ENCODE measurements at regions not wholly inside any gene's neighbourhood (a gene's known extent, or its start where the extent isn't known, plus 50 kb on each side); places are given as distances from the start of the nearest gene placed in this dataset.
"Not testable (repeated sequence)": the region's sequence is repeated elsewhere in the genome, so short reads cannot be mapped to it uniquely, and the experiment has no call there.

GRCh38 chr2:236835307-236836024 is 250.2 kb upstream of the COPS8 start:
- DNase-seq, result no peak

GRCh38 chr2:236836028-236836427 is 249.7 kb upstream of the COPS8 start:
- DNase-seq, result not testable (repeated sequence)

GRCh38 chr2:236840215-236840614 is 245.5 kb upstream of the COPS8 start:
- DNase-seq, result no peak

- no peak for DNase-seq
These were observed 244.8 kb upstream of the COPS8 start for GRCh38 chr2:236840857-236841256.

- no peak for DNase-seq
These were observed 244.3 kb upstream of the COPS8 start for GRCh38 chr2:236841389-236841788.

- DNase-seq, result no peak
These were observed 242.3 kb upstream of the COPS8 start for GRCh38 chr2:236843161-236843968.

GRCh38 chr2:236844711-236845110 is 241.0 kb upstream of the COPS8 start:
- no peak for DNase-seq

- DNase-seq, result no peak
These were observed 238.7 kb upstream of the COPS8 start for GRCh38 chr2:236847023-236847422.

GRCh38 chr2:236847538-236848263 is 238.0 kb upstream of the COPS8 start:
- DNase-seq, result no peak

GRCh38 chr2:236848501-236848900 is 237.2 kb upstream of the COPS8 start:
- no peak for DNase-seq

GRCh38 chr2:236849508-236849907 is 236.2 kb upstream of the COPS8 start:
- no peak for DNase-seq

- DNase-seq, result no peak
These were observed 235.7 kb upstream of the COPS8 start for GRCh38 chr2:236849940-236850339.

- DNase-seq, result no peak
These were observed 234.5 kb upstream of the COPS8 start for GRCh38 chr2:236851187-236851586.

- DNase-seq, result no peak
These were observed 233.4 kb upstream of the COPS8 start for GRCh38 chr2:236852100-236852976.

GRCh38 chr2:236852977-236853374 is 232.7 kb upstream of the COPS8 start:
- no peak for DNase-seq

GRCh38 chr2:236853585-236854051 is 232.1 kb upstream of the COPS8 start:
- no peak for DNase-seq

- DNase-seq, result no peak
These were observed 230.4 kb upstream of the COPS8 start for GRCh38 chr2:236855176-236855865.

GRCh38 chr2:236855866-236856847 is 229.5 kb upstream of the COPS8 start:
- no peak for DNase-seq

GRCh38 chr2:236856848-236857235 is 228.8 kb upstream of the COPS8 start:
- no peak for DNase-seq

GRCh38 chr2:236857246-236857645 is 228.4 kb upstream of the COPS8 start:
- no peak for DNase-seq

GRCh38 chr2:236857781-236858180 is 227.9 kb upstream of the COPS8 start:
- DNase-seq, result no peak
